ENCODE measurements at regions not wholly inside any gene's neighbourhood (a gene's known extent, or its start where the extent isn't known, plus 50 kb on each side); places are given as distances from the start of the nearest gene placed in this dataset.

DNA sequence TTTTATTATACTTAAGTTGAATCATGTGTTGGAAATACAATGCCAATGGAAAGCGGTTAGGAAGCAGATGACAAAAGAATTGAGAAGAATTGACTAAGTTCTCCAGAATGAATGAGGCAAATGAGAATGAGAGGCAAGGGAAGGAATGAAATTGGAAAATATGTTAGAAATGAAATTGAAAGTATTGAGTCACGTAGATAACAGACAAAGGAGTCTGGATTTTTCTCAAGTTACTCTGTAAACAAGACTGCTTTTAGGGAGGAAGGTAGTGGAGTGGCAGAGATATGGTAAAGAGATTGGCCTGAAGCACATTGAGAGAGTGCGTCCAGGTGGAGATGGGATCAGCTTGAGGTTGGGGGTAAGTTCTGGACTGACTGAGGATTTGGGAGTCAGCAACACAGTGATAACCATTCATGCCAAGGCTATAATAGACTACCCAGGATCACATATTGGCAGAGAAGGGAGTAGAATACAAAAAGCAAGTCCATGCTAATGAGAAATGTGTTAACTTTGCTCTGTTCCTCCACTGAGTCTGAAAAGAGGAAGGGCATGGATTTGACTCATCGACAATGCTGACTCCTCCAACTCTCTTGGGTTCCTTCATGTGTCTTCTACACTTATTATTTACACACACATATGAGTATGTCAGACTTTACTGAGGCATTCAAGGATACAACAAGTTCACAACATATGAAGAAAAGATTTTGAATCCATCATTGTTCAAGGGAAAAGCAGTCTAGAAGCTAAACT is 814.2 kb upstream of the ZNF608 start:
- CTCF ChIA-PET: interaction anchor here (0.6 kb wide), 1 partner anchor 812 kb away, joined by 4 read pairs; no protein-coding TSS in a partner anchor
- intact Hi-C loops (cut with micrococcal nuclease; ENCODE audit: unreplicated experiment): no loop called here
- Mint-ChIP-seq H3K36me3 (ENCODE audit: insufficient read depth, unreplicated experiment) (no peaks in the 10 kb centered on the region), H3K27me3 (ENCODE audit: unreplicated experiment) (no peaks in the 10 kb centered on the region), H3K9me3 (ENCODE audit: low read depth, unreplicated experiment) (no peaks in the 10 kb centered on the region), H3K4me3 (ENCODE audit: low read depth, unreplicated experiment) (peak overlapping the region; percentile 20), H3K27ac (ENCODE audit: unreplicated experiment) (peak overlapping the region; percentile 51), H3K4me1 (ENCODE audit: low read depth, unreplicated experiment) (peaks cover 29% of the 10 kb centered on the region)
- no peak for DNase-seq
- no TSS peak for BruUV-seq (replicated peaks)
- TF ChIP-seq, protein P1, sequence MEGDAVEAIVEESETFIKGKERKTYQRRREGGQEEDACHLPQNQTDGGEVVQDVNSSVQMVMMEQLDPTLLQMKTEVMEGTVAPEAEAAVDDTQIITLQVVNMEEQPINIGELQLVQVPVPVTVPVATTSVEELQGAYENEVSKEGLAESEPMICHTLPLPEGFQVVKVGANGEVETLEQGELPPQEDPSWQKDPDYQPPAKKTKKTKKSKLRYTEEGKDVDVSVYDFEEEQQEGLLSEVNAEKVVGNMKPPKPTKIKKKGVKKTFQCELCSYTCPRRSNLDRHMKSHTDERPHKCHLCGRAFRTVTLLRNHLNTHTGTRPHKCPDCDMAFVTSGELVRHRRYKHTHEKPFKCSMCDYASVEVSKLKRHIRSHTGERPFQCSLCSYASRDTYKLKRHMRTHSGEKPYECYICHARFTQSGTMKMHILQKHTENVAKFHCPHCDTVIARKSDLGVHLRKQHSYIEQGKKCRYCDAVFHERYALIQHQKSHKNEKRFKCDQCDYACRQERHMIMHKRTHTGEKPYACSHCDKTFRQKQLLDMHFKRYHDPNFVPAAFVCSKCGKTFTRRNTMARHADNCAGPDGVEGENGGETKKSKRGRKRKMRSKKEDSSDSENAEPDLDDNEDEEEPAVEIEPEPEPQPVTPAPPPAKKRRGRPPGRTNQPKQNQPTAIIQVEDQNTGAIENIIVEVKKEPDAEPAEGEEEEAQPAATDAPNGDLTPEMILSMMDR (IDR thresholded peaks at IDR 0.05; ENCODE audit: unreplicated experiment): no peak

DNA sequence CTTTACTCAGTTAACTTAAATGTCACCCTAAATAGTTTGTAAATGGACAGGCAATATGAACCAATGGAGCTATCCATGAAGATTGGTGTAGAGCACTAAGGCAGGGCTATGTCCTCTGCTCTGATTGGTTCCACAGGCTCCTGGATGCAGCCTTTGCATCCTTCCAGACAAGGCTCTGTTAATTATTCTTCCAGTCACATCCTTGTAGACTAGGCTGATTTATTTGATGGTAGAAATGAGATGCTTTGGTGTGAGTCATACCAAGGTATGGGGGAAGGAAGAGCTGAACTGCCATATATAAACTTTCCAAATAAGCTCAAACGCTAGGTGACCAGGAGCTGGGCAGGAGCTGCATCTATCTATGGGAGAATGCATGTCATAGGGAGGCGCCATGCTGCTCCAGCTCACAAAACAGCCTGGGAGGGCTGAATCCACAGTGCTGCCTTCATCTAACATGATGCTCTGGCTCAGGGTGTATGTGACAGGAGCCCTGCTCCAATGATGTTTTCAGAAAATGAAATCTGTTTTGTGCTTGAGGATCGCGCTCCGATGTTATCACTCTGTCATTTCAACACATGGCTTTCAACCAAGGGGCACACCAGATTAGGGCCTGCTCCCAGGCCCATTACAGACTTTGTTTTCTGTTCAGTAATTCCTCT is 818.0 kb upstream of the ZNF608 start:
- peaks cover 17% of the 10 kb centered on the region for H3K4me1 Mint-ChIP-seq (ENCODE audit: low read depth, unreplicated experiment)
- no peak for DNase-seq
- intact Hi-C loops (cut with micrococcal nuclease; ENCODE audit: unreplicated experiment): no loop called here
- H3K4me3 Mint-ChIP-seq (ENCODE audit: low read depth, unreplicated experiment): no peak overlapping the region
- H3K27ac Mint-ChIP-seq (ENCODE audit: unreplicated experiment): no peak overlapping the region
- H3K27me3 Mint-ChIP-seq (ENCODE audit: unreplicated experiment): no peaks in the 10 kb centered on the region
- H3K9me3 Mint-ChIP-seq (ENCODE audit: low read depth, unreplicated experiment): peaks cover 2% of the 10 kb centered on the region
- no peaks in the 10 kb centered on the region for H3K36me3 Mint-ChIP-seq (ENCODE audit: insufficient read depth, unreplicated experiment)
- no TSS peak for BruUV-seq (replicated peaks)
- TF ChIP-seq, protein P1 (IDR thresholded peaks at IDR 0.05; ENCODE audit: unreplicated experiment): no peak
- CTCF ChIA-PET: no interaction called here

DNA sequence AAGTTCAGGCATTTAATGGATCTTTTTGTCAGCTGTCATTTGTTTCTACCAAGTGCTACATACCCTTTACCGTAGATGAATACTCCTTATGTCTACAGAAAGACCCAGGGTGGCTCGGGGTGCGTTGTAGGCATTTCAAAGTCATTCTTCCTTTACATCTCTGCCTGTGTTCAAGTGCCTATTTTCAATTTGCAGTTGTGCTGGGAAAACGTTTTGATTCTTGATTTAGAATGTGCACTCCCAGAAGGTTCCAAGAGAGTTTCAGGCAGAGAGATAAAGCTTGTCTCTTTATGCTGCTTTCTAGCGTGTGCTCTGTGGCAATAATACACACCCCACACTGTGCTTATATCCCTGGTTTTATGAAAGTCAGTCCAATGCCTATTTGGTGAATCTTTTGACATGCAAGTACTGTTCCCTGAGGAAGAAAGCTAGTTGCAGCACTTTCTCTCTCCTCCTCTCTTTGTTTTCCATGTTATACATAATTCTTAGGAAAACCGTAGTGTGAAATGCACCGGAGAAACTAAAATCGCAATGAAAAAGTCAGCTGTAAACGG is 828.1 kb upstream of the ZNF608 start:
- Mint-ChIP-seq H3K9me3 (ENCODE audit: low read depth, unreplicated experiment) (no peaks in the 10 kb centered on the region), H3K36me3 (ENCODE audit: insufficient read depth, unreplicated experiment) (no peaks in the 10 kb centered on the region), H3K27me3 (ENCODE audit: unreplicated experiment) (no peaks in the 10 kb centered on the region), H3K27ac (ENCODE audit: unreplicated experiment) (no peak overlapping the region), H3K4me3 (ENCODE audit: low read depth, unreplicated experiment) (no peak overlapping the region), H3K4me1 (ENCODE audit: low read depth, unreplicated experiment) (no peaks in the 10 kb centered on the region)
- intact Hi-C loops (cut with micrococcal nuclease; ENCODE audit: unreplicated experiment): no loop called here
- TF ChIP-seq, protein P1 (IDR thresholded peaks at IDR 0.05; ENCODE audit: unreplicated experiment): no peak
- BruUV-seq (replicated peaks): no TSS peak
- no peak for DNase-seq
- CTCF ChIA-PET: interaction anchor here (0.7 to 1.2 kb wide), 2 partner anchors 16 to 29 kb away, joined by 3 to 4 read pairs; no protein-coding TSS in a partner anchor

DNA sequence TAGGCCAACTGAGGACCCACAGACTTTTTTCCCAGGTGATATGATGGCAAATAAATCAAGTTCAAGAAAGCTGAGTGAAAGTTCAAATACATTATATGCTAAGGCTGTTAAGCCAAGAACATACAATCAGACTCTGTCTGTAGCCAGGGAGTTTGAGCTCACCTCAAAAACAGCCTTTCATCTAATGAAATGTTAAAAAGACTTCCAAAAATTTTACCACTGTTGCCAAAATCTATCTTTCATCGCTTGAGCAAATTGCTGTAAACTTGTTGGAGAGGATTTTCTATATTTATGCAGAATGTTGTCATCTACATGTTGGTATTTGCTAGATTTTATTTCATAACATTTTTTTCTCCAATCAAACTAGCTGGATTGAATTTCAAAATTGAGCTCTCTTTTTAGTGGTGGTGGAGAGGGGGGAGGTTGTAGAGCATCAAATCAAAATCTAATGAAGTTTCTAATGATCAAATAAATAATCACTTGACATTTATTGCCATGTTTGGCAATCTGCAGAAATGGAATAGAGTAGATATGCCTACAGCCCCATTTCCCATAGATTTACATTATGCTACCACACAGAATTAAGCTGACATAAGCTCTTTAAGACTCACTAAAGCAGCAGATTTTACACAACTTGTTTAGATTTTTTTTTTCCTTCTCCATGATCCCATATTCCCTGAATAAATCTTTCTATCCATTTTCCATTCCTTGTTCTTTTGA is 828.9 kb upstream of the ZNF608 start:
- no peak for DNase-seq
- CTCF ChIA-PET: interaction anchor here (1.2 kb wide), 1 partner anchor 16 kb away, joined by 4 read pairs; no protein-coding TSS in a partner anchor
- H3K36me3 Mint-ChIP-seq (ENCODE audit: insufficient read depth, unreplicated experiment): no peaks in the 10 kb centered on the region
- H3K4me1 Mint-ChIP-seq (ENCODE audit: low read depth, unreplicated experiment): no peaks in the 10 kb centered on the region
- BruUV-seq (replicated peaks): no TSS peak
- no peak overlapping the region for H3K4me3 Mint-ChIP-seq (ENCODE audit: low read depth, unreplicated experiment)
- TF ChIP-seq, protein P1 (IDR thresholded peaks at IDR 0.05; ENCODE audit: unreplicated experiment): no peak
- no peaks in the 10 kb centered on the region for H3K27me3 Mint-ChIP-seq (ENCODE audit: unreplicated experiment)
- H3K9me3 Mint-ChIP-seq (ENCODE audit: low read depth, unreplicated experiment): no peaks in the 10 kb centered on the region
- H3K27ac Mint-ChIP-seq (ENCODE audit: unreplicated experiment): no peak overlapping the region
- intact Hi-C loops (cut with micrococcal nuclease; ENCODE audit: unreplicated experiment): no loop called here
